Colonic mucosa (tissue), 4 donors: ENCODE measurements at regions not wholly inside any gene's neighbourhood (a gene's known extent, or its start where the extent isn't known, plus 50 kb on each side); places are given as distances from the start of the nearest gene placed in this dataset.

ENCODE experiments used
- DNase-seq: peaks from one replicate; pipeline ENCODE4 v3.0.0-alpha.2; 2020
- H3K27ac ChIP-seq: fragments of 200-600 bp; one replicate; pipeline ENCODE4 v1.8.0; 2021
- H3K27me3 ChIP-seq: fragments of 200-600 bp; one replicate; pipeline ENCODE4 v1.8.0; 2021
- H3K36me3 ChIP-seq: fragments of 200-600 bp; one replicate; pipeline ENCODE4 v1.8.0; 2021
- H3K4me1 ChIP-seq: fragments of 200-600 bp; one replicate; pipeline ENCODE4 v1.8.0; 2021; ENCODE audit warnings: mild to moderate bottlenecking
- H3K4me3 ChIP-seq: fragments of 200-600 bp; one replicate; pipeline ENCODE4 v1.8.0; 2021
- H3K9ac ChIP-seq, 2 donors: one replicate each; pipeline ENCODE4 v1.7.0; 2013; ENCODE audit warnings: control low read depth in 2 of 2, low read depth in 2 of 2, low read length in 2 of 2
- H3K9me3 ChIP-seq: fragments of 200-600 bp; one replicate; pipeline ENCODE4 v1.8.0; 2021
- intact Hi-C: fragments of 100-400 bp; cut with DNase I; formaldehyde crosslinking; loops from one replicate; pipeline ENCODE4 v1.14.1; 2022
- TF ChIP-seq, protein P1 (sequence below): fragments of 200-600 bp; IDR thresholded peaks from one replicate; pipeline ENCODE4 v1.8.0; 2022; ENCODE audit warnings: antibody characterized with exemption, mild to moderate bottlenecking
- donor health status: healthy.
- donor health status: DM: no; HTN: no; CAD: no.
- donor health status: DM: no; HTN: no; CAD: no.

DNA sequence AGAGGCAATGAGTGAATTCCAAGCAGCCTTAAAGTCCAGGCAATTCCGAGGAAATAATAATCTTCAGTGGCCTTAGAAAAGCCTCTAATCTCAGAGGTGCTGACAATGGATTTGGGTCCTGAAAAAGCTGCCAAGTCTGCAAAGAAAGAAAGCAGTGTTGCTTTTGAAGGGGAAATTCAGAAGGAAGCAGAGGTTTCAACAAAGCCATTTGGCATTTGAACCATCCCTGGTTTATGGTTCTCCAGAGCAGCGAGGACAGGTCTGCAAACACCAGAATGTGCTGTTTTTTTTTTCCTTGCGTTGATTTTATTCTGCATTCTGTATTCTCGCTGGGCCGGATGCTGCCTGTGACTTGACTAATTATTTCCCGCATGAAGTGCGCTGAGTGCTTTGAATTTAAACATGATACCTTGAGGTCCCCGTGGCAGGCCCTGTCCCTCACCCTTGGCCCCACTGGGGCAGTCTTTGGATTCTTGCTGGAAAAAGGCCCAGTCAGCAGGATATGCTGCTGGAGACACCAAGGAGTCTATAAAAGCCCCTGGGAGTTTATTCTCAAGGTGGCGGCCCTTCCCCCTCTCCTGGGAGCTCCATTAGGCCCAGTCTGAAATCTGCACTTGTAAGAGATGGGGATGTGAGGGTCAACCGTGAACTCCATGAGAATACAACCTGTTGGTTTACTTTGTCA is 338.3 kb downstream of the HAPSTR1 start:
- Histone ChIP-seq H3K9ac (no peak overlapping the region), H3K9me3 (no peaks in the 10 kb centered on the region), H3K27me3 (no peaks in the 10 kb centered on the region), H3K27ac (no peak overlapping the region), H3K4me1 (no peaks in the 10 kb centered on the region), H3K4me3 (no peak overlapping the region), H3K36me3 (no peaks in the 10 kb centered on the region)
- no peak for DNase-seq
- intact Hi-C loops = no loop called here
- TF ChIP-seq, protein P1, sequence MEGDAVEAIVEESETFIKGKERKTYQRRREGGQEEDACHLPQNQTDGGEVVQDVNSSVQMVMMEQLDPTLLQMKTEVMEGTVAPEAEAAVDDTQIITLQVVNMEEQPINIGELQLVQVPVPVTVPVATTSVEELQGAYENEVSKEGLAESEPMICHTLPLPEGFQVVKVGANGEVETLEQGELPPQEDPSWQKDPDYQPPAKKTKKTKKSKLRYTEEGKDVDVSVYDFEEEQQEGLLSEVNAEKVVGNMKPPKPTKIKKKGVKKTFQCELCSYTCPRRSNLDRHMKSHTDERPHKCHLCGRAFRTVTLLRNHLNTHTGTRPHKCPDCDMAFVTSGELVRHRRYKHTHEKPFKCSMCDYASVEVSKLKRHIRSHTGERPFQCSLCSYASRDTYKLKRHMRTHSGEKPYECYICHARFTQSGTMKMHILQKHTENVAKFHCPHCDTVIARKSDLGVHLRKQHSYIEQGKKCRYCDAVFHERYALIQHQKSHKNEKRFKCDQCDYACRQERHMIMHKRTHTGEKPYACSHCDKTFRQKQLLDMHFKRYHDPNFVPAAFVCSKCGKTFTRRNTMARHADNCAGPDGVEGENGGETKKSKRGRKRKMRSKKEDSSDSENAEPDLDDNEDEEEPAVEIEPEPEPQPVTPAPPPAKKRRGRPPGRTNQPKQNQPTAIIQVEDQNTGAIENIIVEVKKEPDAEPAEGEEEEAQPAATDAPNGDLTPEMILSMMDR = no peak

DNA sequence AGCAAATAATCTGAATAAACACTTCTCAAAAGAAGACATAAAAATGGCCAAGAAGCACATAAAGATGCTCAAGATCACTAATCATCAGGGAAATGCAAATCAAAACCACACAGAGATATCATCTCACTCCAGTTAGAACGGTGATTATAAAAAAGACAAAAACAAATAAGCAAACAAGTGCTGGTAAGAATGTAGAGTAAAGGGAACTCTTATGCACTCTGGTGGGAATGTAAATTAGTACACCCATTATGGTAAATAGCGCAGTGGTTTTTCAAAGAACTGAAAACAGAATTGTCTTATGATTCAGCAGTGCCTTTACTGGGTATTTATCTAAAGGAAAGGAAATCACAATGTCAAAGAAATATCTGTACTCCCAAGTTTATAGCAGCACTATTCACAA is 343.2 kb downstream of the HAPSTR1 start:
- H3K9ac ChIP-seq = no peak overlapping the region
- no peaks in the 10 kb centered on the region for H3K9me3 ChIP-seq
- intact Hi-C loops = no loop called here
- H3K27ac ChIP-seq = no peak overlapping the region
- no peaks in the 10 kb centered on the region for H3K36me3 ChIP-seq
- H3K4me3 ChIP-seq = no peak overlapping the region
- no peaks in the 10 kb centered on the region for H3K27me3 ChIP-seq
- TF ChIP-seq, protein P1 = no peak
- DNase-seq = no peak
- H3K4me1 ChIP-seq = no peaks in the 10 kb centered on the region

DNA sequence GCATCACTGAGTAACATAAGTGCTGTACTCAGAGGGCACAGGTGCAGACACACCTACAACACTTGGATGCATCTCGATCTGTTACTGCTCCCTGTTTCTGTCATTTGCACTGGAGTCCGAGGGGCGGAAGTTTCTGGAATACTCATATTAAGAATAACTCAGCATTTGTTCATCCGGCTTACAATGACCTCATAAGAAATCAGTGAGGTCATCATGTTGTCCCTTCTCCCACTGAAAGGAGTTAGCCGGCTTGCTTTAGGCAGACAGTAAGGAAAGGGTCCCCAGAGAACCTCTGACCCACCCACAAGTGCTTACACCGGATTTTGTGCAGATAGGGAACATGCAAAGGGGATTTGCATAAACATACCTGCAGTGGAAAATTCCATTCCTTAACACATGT is 344.7 kb downstream of the HAPSTR1 start:
- no peak for DNase-seq
- H3K9me3 ChIP-seq = no peaks in the 10 kb centered on the region
- TF ChIP-seq, protein P1 = no peak
- no peaks in the 10 kb centered on the region for H3K4me1 ChIP-seq
- H3K36me3 ChIP-seq = no peaks in the 10 kb centered on the region
- H3K27me3 ChIP-seq = no peaks in the 10 kb centered on the region
- intact Hi-C loops = no loop called here
- no peak overlapping the region for H3K4me3 ChIP-seq
- H3K9ac ChIP-seq = no peak overlapping the region
- H3K27ac ChIP-seq = no peak overlapping the region

DNA sequence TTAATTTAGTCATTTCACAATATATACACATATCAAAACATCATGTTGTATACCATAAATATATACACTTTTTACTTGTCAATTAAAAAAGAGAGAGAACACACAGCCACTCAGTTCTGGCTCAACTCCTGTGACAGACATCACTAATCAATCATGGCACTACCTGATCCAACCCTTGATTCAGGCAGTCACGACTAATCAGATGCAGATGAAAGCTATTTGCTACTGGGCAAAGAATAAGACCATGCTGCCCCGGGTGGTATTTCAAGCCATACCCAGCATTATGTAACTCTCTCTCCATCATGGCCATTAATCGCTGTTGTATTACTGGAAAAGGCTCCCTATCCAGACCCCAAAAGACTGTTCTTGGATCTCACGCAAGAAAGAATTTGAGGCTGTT is 345.7 kb downstream of the HAPSTR1 start:
- intact Hi-C loops = no loop called here
- TF ChIP-seq, protein P1 = no peak

DNA sequence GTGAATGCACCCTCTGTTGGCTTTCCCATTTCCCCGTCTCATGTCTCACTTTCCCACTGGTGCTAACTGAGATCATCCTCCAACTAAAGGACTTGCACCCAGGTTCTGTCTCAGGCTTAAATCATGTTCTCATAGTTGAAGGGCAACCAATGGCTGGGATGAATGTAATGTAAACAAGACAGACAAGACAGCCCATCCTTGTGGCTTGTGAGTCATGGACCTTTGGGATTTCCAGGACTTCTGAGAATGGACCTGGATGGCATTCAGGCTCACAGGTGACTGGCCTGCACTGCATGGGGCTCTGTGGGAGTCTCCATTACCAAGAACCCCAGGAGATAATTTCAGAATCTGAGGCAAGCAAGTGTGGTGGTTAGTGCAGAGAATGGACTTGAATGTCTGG is 347.5 kb downstream of the HAPSTR1 start:
- intact Hi-C loops = loop anchor here (1.0 kb wide), 1 partner anchor 13 kb away; no protein-coding TSS in a partner anchor

More for the DNA sequence above, 345.7 kb downstream of the HAPSTR1 start:
- Histone ChIP-seq H3K36me3 (no peaks in the 10 kb centered on the region), H3K9ac (no peak overlapping the region), H3K27ac (no peak overlapping the region), H3K27me3 (no peaks in the 10 kb centered on the region), H3K4me3 (no peak overlapping the region), H3K4me1 (no peaks in the 10 kb centered on the region), H3K9me3 (no peaks in the 10 kb centered on the region)
- no peak for DNase-seq

More for the DNA sequence above, 347.5 kb downstream of the HAPSTR1 start:
- DNase-seq = no peak
- no peaks in the 10 kb centered on the region for H3K9me3 ChIP-seq
- no peaks in the 10 kb centered on the region for H3K27me3 ChIP-seq
- no peak overlapping the region for H3K4me3 ChIP-seq
- H3K4me1 ChIP-seq = no peaks in the 10 kb centered on the region
- no peak overlapping the region for H3K27ac ChIP-seq
- H3K9ac ChIP-seq = no peak overlapping the region
- TF ChIP-seq, protein P1 = no peak
- H3K36me3 ChIP-seq = no peaks in the 10 kb centered on the region
